Gastroesophageal sphincter (tissue), 4 donors: ENCODE measurements at regions not wholly inside any gene's neighbourhood (a gene's known extent, or its start where the extent isn't known, plus 50 kb on each side); places are given as distances from the start of the nearest gene placed in this dataset.

Experiments used
- ATAC-seq: fragments of 150-250 bp; one replicate; pipeline ENCODE4 v1.9.1; 2016; ENCODE audit warnings: mild to moderate bottlenecking, moderate library complexity
- H3K27ac ChIP-seq, 4 donors: fragments of 200-600 bp; sonication (generic) in 3 of 4; 1 replicate in 3 of 4; 2 replicates in 1 of 4; pipeline ENCODE4 v1.5.1; 2016 to 2019
- H3K27me3 ChIP-seq: fragments of 200-600 bp; sonication (generic); one replicate; pipeline ENCODE4 v1.5.1; 2019
- H3K36me3 ChIP-seq, 2 donors: fragments of 200-600 bp; sonication (generic); one replicate each; pipeline ENCODE4 v1.5.1; 2019; ENCODE audit warnings: control low read depth in 1 of 2
- H3K4me1 ChIP-seq, 3 donors: fragments of 200-600 bp; sonication (generic); 1 replicate in 2 of 3; 2 replicates in 1 of 3; pipeline ENCODE4 v1.5.1; 2016 to 2019; ENCODE audit warnings: control low read depth in 2 of 3
- H3K4me3 ChIP-seq, 2 donors: fragments of 200-600 bp; sonication (generic); one replicate each; pipeline ENCODE4 v1.5.1; 2019; ENCODE audit warnings: mild to moderate bottlenecking in 1 of 2, moderate library complexity in 1 of 2
- H3K9me3 ChIP-seq, 3 donors: fragments of 200-600 bp; sonication (generic); one replicate each; pipeline ENCODE4 v1.5.1; 2017 to 2019; ENCODE audit warnings: control low read depth in 2 of 3
- EP300 ChIP-seq: sonication (generic); formaldehyde crosslinking; IDR thresholded peaks from one replicate; pipeline ENCODE4 v1.6.1; 2017; ENCODE audit warnings: antibody characterized with exemption, mild to moderate bottlenecking
- POLR2A ChIP-seq, 2 donors: fragments of 450-650 bp; IDR thresholded peaks; one replicate each; pipeline ENCODE4 v1.6.1; 2017; ENCODE audit warnings: antibody characterized with exemption in 2 of 2, mild to moderate bottlenecking in 2 of 2, moderate library complexity in 1 of 2
- POLR2AphosphoS5 ChIP-seq: sonication (generic); formaldehyde crosslinking; IDR thresholded peaks from one replicate; pipeline ENCODE4 v1.6.1; 2017; ENCODE audit warnings: antibody characterized with exemption
- WGBS, 2 donors: methylation state at CpG; one replicate each; pipeline ENCODE4 v1.1.5; 2018; ENCODE audit warnings: low coverage in 1 of 2; 5-methylcytosine and 5-hydroxymethylcytosine counted together
- TF ChIP-seq, protein P1 (sequence below), 4 experiments: fragments of 200-600 bp in 2 of 4; fragments of 450-650 bp in 2 of 4; sonication (generic) in 1 of 4; IDR thresholded peaks; one replicate each; pipeline ENCODE4 v1.5.1; 2017 to 2019; ENCODE audit warnings: antibody characterized with exemption in 4 of 4, mild to moderate bottlenecking in 2 of 4, moderate library complexity in 2 of 4

DNA sequence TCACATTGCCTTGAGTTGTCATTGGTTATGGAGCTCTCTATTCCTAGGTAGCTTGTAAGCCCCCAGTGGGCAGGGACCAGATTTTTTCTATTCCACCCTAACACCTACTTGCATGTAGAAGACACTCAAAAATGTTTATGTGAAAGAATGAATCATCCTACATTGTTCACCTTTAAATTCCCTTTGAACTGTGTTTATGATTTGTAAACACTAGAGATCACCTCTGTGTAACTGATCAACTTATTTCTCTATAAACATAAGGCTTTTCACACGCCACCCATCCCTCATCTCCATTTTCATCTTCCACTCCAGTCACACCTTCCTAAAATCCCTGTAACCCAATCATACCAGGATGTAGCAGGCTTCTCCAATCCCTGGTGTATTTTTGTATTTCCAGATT lies 142.6 kb upstream of the LEF1 start:
- WGBS, 2 donors, result 33 to 62% methylated on average over 1 of the region's 1 CpG
- no peaks in the 10 kb centered on the region for H3K27me3 ChIP-seq
- no peaks in the 10 kb centered on the region for H3K36me3 ChIP-seq
- no peaks in the 10 kb centered on the region for H3K9me3 ChIP-seq
- no peak overlapping the region for H3K4me3 ChIP-seq
- TF ChIP-seq, protein P1, sequence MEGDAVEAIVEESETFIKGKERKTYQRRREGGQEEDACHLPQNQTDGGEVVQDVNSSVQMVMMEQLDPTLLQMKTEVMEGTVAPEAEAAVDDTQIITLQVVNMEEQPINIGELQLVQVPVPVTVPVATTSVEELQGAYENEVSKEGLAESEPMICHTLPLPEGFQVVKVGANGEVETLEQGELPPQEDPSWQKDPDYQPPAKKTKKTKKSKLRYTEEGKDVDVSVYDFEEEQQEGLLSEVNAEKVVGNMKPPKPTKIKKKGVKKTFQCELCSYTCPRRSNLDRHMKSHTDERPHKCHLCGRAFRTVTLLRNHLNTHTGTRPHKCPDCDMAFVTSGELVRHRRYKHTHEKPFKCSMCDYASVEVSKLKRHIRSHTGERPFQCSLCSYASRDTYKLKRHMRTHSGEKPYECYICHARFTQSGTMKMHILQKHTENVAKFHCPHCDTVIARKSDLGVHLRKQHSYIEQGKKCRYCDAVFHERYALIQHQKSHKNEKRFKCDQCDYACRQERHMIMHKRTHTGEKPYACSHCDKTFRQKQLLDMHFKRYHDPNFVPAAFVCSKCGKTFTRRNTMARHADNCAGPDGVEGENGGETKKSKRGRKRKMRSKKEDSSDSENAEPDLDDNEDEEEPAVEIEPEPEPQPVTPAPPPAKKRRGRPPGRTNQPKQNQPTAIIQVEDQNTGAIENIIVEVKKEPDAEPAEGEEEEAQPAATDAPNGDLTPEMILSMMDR (IDR thresholded peaks at IDR 0.05), result no peak
- TF ChIP-seq EP300, result no peak
- no peak for TF ChIP-seq POLR2A (IDR thresholded peaks at IDR 0.05)
- no peak for TF ChIP-seq POLR2AphosphoS5
- H3K4me1 ChIP-seq, result no peaks in the 10 kb centered on the region
- H3K27ac ChIP-seq, result no peak overlapping the region
- ATAC-seq, result no peak

DNA sequence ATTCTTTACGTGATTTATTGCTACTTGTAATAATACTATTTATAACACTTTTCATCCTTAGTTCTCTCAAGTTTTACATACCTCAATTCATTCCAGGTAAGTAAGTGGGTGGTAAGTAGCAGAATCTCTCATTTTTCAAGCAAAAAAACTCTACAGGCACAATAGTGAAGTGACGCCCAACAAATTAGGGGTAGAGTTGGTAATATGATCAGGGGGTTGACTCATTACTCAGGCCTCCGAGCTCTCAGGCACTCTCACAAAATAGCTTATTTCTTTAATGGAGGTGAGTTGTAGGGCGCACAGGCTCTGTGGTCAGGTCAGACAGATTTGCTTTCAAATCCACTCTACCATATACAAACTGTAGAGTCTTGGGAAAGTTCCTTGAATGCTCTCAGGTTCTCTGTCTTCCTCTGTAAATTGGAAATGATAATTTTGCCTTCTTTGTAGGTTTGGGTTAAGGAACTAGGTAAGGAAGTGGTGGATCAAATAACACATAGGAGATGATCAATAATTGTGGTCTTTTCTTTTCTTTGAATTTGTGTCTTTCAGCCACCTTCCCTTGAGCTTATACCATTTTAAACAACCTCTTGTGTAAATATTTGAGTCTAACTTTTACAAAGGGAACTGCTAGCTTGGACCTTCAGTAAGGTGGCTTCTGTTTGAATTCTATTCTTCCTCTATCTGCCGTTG lies 134.9 kb upstream of the LEF1 start:
- no peaks in the 10 kb centered on the region for H3K4me1 ChIP-seq
- H3K4me3 ChIP-seq, result no peak overlapping the region
- no peaks in the 10 kb centered on the region for H3K9me3 ChIP-seq
- H3K27ac ChIP-seq, result no peak overlapping the region
- WGBS, 2 donors, result 56 to 57% methylated on average over 3 to 5 of the region's 5 CpGs
- H3K27me3 ChIP-seq, result no peaks in the 10 kb centered on the region
- no peaks in the 10 kb centered on the region for H3K36me3 ChIP-seq
- TF ChIP-seq POLR2A (IDR thresholded peaks at IDR 0.05) (no peak), EP300 (no peak), POLR2AphosphoS5 (no peak)
- TF ChIP-seq, protein P1 (IDR thresholded peaks at IDR 0.05), result no peak
- ATAC-seq, result no peak

GRCh38 chr4:108301545-108302251 lies 133.0 kb upstream of the LEF1 start:
- no peak for TF ChIP-seq POLR2A (IDR thresholded peaks at IDR 0.05)
- TF ChIP-seq EP300, result no peak
- TF ChIP-seq, protein P1 (IDR thresholded peaks at IDR 0.05), result no peak
- TF ChIP-seq POLR2AphosphoS5, result no peak
- WGBS, 2 donors, result 46% methylated on average over 1 of the region's 1 CpG; no CpG with 5 or more reads in 1 of the 2 donors
- Histone ChIP-seq H3K4me1 (no peaks in the 10 kb centered on the region), H3K27me3 (no peaks in the 10 kb centered on the region), H3K4me3 (no peak overlapping the region), H3K9me3 (no peaks in the 10 kb centered on the region), H3K27ac (no peak overlapping the region), H3K36me3 (no peaks in the 10 kb centered on the region)
- no peak for ATAC-seq

DNA sequence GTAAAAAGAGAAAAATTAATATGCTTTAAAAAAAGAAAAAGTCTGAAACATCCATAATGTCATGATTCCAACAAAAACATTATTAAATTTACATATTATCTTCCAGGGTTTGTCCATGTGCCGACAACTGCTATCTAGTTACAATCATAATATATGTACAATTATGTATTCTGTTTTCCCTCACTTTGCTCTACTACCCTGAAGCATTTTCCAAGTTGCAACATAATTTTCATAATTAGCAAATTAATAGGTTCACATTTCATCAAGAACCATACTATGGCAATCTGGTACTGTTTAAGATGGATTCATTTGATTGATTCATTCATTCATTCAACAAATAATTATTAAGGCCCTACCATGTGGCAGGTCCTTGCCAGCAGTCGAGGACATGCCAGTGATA lies 128.9 kb upstream of the LEF1 start:
- H3K4me1 ChIP-seq, result no peaks in the 10 kb centered on the region
- no peak overlapping the region for H3K4me3 ChIP-seq
- no peaks in the 10 kb centered on the region for H3K36me3 ChIP-seq
- H3K27ac ChIP-seq, result no peak overlapping the region
- ATAC-seq, result no peak
- TF ChIP-seq, protein P1 (IDR thresholded peaks at IDR 0.05), result no peak
- TF ChIP-seq POLR2AphosphoS5 (no peak), POLR2A (IDR thresholded peaks at IDR 0.05) (no peak), EP300 (no peak)
- 79 to 84% methylated on average over 1 to 2 of the region's 2 CpGs for WGBS, 2 donors
- no peaks in the 10 kb centered on the region for H3K9me3 ChIP-seq
- no peaks in the 10 kb centered on the region for H3K27me3 ChIP-seq

- no peak overlapping the region for H3K4me3 ChIP-seq
- no peak overlapping the region for H3K27ac ChIP-seq
- no peaks in the 10 kb centered on the region for H3K36me3 ChIP-seq
- ATAC-seq, result no peak
- H3K27me3 ChIP-seq, result no peaks in the 10 kb centered on the region
- H3K9me3 ChIP-seq, result no peaks in the 10 kb centered on the region
- TF ChIP-seq POLR2AphosphoS5, result no peak
- TF ChIP-seq, protein P1 (IDR thresholded peaks at IDR 0.05), result no peak
- TF ChIP-seq EP300, result no peak
- no peak for TF ChIP-seq POLR2A (IDR thresholded peaks at IDR 0.05)
- no peaks in the 10 kb centered on the region for H3K4me1 ChIP-seq
These were observed 123.5 kb upstream of the LEF1 start for GRCh38 chr4:108292229-108292628.
